ENCODE measurements at regions not wholly inside any gene's neighbourhood (a gene's known extent, or its start where the extent isn't known, plus 50 kb on each side); places are given as distances from the start of the nearest gene placed in this dataset.

DNA sequence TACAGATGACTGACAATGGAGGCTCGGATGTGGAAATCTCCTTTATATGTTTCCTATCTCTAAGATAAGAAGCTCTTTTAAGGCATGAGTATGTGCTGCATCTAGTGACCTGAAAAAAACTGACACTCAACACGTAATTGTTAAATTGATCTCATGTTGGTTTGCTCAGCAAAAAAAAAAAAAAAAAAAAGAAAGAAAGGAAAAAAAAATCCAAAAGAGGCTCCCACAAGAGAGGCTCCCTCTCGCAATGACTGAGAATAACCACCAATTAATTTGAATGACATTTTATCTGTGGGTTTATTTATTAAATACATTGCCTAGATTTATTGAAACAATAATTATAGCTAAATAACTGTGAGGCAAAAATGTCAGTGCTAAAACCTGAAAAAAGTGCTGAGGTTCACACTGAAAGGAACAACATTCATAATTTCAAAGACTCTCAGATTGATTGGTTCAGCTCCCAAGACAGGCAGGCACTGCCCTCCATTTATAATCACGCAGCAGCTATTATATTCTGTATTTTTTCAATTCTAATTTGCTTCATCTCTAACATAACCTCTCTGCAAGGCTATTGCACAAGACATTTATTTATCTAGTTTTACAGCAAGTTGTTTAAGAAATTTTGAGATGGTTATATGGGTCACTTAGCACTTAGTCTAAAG is 184.5 kb upstream of the TMPRSS15 start:
- H3K4me1 ChIP-seq (ENCODE audit: control insufficient read depth in 1 of 2, low read depth in 2 of 2): no peaks in the 10 kb centered on the region
- TF ChIP-seq, protein P1, sequence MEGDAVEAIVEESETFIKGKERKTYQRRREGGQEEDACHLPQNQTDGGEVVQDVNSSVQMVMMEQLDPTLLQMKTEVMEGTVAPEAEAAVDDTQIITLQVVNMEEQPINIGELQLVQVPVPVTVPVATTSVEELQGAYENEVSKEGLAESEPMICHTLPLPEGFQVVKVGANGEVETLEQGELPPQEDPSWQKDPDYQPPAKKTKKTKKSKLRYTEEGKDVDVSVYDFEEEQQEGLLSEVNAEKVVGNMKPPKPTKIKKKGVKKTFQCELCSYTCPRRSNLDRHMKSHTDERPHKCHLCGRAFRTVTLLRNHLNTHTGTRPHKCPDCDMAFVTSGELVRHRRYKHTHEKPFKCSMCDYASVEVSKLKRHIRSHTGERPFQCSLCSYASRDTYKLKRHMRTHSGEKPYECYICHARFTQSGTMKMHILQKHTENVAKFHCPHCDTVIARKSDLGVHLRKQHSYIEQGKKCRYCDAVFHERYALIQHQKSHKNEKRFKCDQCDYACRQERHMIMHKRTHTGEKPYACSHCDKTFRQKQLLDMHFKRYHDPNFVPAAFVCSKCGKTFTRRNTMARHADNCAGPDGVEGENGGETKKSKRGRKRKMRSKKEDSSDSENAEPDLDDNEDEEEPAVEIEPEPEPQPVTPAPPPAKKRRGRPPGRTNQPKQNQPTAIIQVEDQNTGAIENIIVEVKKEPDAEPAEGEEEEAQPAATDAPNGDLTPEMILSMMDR (IDR thresholded peaks at IDR 0.05): no peak
- ATAC-seq (ENCODE audit: insufficient number of reproducible peaks, low FRiP score, low read depth) (no peak), DNase-seq (ENCODE audit: low spot score) (no peak)
- no peaks in the 10 kb centered on the region for H3K27me3 ChIP-seq (replicated peaks; ENCODE audit: insufficient read depth)
- no peak overlapping the region for H3K27ac ChIP-seq
- H3K4me3 ChIP-seq: no peak overlapping the region
- no peaks in the 10 kb centered on the region for H3K36me3 ChIP-seq
- no peaks in the 10 kb centered on the region for H3K9me3 ChIP-seq

DNA sequence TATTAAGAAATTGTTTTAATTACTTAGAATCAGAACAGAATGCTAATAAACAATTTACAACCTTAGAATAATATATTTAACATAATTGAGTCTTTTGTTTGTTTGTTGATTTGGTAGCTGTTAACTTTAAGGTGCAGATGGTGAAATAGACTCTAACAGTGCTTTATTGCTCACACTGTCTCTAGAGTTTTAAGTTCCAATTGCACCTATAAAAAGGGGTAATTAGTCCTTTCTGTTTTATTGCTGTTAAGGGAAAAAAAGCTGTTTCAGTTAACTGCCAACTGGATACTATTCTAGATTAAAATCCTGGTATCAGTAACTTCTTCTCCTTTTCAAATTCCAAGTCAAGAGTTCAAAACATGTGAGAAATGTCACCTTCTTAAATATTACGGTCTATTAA is 197.6 kb upstream of the TMPRSS15 start:
- TF ChIP-seq, protein P1 (IDR thresholded peaks at IDR 0.05): no peak
- ATAC-seq (ENCODE audit: insufficient number of reproducible peaks, low FRiP score, low read depth) (no peak), DNase-seq (ENCODE audit: low spot score) (no peak)
- H3K27ac ChIP-seq: no peak overlapping the region
- no peaks in the 10 kb centered on the region for H3K9me3 ChIP-seq
- no peaks in the 10 kb centered on the region for H3K36me3 ChIP-seq
- H3K4me3 ChIP-seq: no peak overlapping the region
- no peaks in the 10 kb centered on the region for H3K27me3 ChIP-seq (replicated peaks; ENCODE audit: insufficient read depth)
- H3K4me1 ChIP-seq (ENCODE audit: control insufficient read depth in 1 of 2, low read depth in 2 of 2): no peaks in the 10 kb centered on the region

DNA sequence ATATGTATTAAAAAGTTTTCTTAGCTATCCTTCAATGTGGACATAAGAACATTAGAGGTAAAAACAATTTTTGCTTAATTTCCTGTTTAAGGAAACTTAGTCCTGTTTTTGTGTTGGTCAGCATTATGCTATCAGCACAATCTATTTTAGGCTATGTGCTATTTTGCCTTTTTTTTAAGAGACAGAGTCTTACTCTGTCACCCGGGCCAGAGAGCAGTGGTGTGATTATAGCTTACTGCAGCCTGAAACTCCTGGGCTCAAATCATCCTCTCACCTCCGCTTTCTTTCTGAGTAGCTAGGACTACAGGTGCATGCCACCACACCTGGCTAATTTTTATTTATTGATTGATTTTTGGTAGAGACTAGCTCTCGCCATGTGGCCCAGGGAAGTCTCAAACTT is 199.1 kb upstream of the TMPRSS15 start:
- H3K27me3 ChIP-seq (replicated peaks; ENCODE audit: insufficient read depth): no peaks in the 10 kb centered on the region
- H3K4me3 ChIP-seq: no peak overlapping the region
- H3K9me3 ChIP-seq: no peaks in the 10 kb centered on the region
- H3K4me1 ChIP-seq (ENCODE audit: control insufficient read depth in 1 of 2, low read depth in 2 of 2): no peaks in the 10 kb centered on the region
- ATAC-seq (ENCODE audit: insufficient number of reproducible peaks, low FRiP score, low read depth) (no peak), DNase-seq (ENCODE audit: low spot score) (no peak)
- no peak overlapping the region for H3K27ac ChIP-seq
- H3K36me3 ChIP-seq: no peaks in the 10 kb centered on the region
- TF ChIP-seq, protein P1 (IDR thresholded peaks at IDR 0.05): no peak

DNA sequence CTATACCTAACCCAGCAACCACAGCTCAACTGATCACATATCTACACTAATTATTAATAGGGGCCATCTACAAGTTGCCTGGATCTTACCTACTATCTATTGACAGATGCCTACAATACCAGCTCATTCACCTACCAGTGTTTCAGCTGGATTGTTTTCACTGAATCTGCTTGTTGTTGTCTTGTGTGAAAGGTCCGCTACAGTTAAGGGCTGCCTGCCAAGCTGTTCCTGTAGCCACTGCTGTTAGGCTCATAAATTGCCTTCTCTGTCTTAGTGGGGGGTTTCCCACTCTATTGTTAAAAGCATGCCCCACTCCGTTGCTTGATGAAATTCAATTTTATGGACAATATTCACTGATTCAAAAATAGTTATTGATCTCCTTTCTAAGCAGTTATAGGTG is 199.7 kb upstream of the TMPRSS15 start:
- H3K27me3 ChIP-seq (replicated peaks; ENCODE audit: insufficient read depth): no peaks in the 10 kb centered on the region
- H3K27ac ChIP-seq: no peak overlapping the region
- no peaks in the 10 kb centered on the region for H3K36me3 ChIP-seq
- no peaks in the 10 kb centered on the region for H3K9me3 ChIP-seq
- TF ChIP-seq, protein P1 (IDR thresholded peaks at IDR 0.05): no peak
- no peaks in the 10 kb centered on the region for H3K4me1 ChIP-seq (ENCODE audit: control insufficient read depth in 1 of 2, low read depth in 2 of 2)
- ATAC-seq (ENCODE audit: insufficient number of reproducible peaks, low FRiP score, low read depth) (no peak), DNase-seq (ENCODE audit: low spot score) (no peak)
- H3K4me3 ChIP-seq: no peak overlapping the region

DNA sequence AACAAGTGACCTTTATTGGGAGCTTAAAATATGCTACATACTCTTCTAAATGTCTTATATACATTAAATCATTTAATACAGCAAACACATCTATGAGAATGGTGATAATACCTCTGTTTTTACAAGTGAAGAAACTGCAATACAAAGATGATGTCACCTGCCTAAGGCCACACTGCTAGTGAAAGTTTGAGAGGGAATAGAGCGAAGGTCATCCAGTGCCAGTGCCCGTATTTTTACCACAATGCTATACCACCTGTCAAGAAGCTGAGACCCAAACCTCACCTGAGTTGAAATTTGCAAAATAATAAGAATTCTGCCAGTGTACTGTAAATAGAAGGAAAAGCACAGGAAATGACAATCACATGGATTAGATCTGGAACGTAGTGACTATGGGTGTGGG is 200.4 kb upstream of the TMPRSS15 start:
- ATAC-seq (ENCODE audit: insufficient number of reproducible peaks, low FRiP score, low read depth) (no peak), DNase-seq (ENCODE audit: low spot score) (no peak)
- no peaks in the 10 kb centered on the region for H3K9me3 ChIP-seq
- no peak overlapping the region for H3K4me3 ChIP-seq
- no peaks in the 10 kb centered on the region for H3K36me3 ChIP-seq
- no peaks in the 10 kb centered on the region for H3K4me1 ChIP-seq (ENCODE audit: control insufficient read depth in 1 of 2, low read depth in 2 of 2)
- TF ChIP-seq, protein P1 (IDR thresholded peaks at IDR 0.05): no peak
- no peak overlapping the region for H3K27ac ChIP-seq
- no peaks in the 10 kb centered on the region for H3K27me3 ChIP-seq (replicated peaks; ENCODE audit: insufficient read depth)
